ENCODE measurements at regions not wholly inside any gene's neighbourhood (a gene's known extent, or its start where the extent isn't known, plus 50 kb on each side); places are given as distances from the start of the nearest gene placed in this dataset.

DNA sequence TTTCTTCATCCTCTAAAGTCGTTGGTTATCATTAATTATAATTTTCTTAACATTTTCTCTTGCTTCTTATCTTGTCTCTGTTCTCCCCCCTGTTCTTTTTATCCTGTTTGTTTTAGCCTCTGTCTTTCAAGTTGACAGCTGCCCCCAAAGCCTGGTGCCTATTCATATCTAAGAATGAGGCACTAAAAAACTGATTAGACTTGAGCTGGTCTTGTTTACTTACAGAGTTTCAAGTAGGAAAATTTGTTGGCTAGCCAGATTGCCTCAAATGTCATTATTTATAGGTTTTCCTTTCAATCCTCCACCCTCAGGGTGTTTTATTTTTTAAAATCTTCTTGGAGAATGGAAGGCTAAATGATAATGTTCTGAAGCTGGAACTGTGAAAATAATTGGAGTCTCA, 236.0 kb downstream of the UTP18 start:
- no peak for DNase-seq

DNA sequence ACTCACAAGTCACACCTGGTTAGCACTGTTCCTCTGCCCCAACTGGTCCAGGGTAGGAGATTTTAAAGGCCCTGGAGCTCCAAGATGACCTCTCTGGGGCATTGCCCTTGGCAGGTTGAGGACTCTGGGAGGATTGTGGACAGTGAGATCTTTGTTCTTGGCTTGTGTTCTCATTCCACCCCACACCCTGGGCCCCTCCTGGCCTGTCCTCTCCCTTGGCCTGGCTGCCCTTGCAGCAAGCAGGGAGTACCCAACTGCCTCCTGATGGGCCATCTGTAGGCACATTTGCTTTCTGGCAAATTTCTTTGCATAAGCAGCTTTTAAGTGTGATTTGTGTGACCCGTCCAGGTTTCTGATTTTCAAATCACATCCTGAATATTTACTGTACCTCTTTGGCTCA, 239.6 kb downstream of the UTP18 start:
- DNase-seq: no peak

DNA sequence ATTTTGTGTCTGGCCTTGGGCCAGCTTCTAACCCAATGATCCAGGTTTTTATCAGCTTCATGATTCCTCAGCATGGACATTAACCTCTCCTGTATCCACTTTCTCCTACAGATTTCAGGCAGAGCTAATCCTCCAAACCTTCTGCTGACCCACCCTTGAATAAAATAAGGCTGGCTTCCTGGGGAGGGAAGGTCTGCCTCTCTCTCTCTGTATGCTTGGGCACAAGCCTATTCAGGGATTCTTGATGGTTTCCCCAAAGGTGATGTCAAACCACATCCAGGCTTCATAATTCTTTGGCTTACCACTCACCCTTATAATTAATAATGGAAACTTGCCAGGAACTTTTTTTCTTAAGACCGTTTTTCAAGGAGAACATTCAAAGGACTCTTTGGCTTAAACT, 240.1 kb downstream of the UTP18 start:
- DNase-seq: no peak

DNA sequence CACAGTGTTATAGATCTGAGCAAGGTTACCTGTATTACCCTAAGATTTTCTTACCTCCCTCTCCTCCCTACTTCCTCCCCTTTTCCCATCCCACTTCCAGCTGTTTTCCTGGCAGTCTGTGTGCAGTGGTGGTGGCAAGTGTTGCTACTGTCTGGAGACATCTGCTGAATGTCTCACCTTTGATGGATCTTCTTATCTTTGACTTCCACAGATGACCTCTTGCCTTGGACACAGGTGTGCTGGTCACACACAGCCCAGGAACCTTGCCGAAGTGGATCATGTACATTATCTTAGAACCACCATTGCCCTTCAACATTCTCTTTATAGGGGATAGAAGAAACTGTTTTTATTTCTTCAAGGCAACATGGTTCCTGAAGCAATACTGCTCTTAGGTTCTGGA, 245.1 kb downstream of the UTP18 start:
- DNase-seq: no peak

DNA sequence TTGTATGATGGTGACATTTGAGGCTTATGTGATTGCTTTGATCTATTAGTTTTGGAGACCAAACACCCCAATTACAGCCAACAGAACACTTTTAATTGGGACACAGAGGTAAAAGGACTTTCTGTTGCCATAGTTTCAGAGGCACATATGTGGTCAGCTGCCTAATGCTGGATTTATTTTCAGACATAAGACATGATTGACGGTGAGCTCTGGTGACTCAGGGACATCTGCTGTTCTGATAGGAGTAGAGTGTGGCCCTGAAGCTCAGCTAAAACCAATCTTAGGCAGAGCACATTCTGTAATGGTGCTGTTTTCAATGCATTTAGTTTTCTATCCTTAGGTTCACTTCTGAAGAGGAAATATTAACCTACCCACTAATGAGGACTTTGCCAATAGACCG, 247.1 kb downstream of the UTP18 start:
- no peak for DNase-seq

DNA sequence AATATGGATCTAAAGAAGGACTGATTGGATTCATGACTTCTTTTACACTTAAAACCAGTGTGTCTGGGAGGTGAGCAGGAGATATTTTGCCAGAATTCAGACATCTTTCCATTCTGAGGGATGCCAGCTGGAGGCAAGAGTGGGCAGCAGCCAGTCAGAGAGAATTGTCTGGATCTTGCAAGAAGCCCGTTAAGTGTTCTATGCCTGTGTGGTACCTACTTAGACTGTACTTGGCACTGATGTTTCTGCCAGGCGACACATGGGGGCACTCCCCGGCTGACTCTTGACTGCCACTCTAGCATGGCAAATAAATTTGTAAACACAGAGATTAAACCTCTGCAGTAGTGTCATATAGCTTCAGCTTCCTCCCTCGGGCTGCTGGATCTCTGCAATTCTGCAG, 247.7 kb downstream of the UTP18 start:
- DNase-seq: no peak

DNA sequence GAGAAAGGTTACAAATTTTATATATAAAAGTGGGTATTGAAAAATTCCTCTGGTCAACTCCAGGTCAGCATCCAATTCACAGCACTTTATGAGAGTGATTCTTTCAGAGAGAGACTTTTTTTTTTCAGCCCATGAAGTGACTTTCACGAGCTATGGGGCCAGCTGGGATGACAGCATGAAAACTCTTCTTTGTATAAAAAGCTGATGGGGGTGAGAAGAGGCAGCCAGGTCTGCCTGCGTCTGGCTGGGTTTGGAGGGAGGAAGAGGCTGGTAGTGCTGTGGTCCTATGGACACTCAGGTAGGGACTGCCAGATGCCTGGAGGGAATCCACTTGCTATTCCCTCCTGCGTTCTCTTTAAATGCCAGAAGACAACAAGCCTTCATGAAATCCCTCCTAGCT, 250.6 kb downstream of the UTP18 start:
- no peak for DNase-seq

DNA sequence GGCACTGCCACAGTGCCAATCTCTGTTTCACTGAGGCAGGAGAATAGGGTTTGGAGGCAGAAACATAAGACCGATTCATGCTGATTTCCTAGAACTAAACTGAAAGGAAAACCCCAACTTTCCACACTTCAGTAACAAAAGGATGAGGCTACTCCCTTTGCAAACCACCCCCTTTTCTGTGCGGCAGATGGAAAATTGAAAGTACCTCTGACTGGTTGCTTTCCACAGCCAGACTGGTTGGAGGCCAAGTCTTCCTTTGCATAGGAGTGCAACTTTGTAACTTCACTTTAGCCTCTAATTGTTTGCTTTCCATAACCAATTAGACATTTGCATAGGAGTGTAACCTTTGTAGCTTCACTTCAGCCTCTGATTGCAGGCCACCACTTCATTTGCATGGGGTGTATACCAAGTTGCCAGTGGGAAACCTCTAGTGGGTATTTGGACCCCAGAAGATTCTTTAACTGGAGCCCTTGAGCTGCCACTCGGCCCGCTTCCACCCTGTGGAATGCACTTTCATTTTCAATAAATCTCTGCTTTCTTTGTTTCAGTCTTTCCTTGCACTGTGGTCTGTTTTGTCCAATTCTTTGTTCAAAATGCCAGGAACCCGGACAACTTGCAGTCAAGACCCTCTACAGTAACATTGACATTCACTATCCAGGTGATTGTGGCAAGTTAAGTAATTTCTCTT, 252.0 kb downstream of the UTP18 start:
- DNase-seq: no peak

DNA sequence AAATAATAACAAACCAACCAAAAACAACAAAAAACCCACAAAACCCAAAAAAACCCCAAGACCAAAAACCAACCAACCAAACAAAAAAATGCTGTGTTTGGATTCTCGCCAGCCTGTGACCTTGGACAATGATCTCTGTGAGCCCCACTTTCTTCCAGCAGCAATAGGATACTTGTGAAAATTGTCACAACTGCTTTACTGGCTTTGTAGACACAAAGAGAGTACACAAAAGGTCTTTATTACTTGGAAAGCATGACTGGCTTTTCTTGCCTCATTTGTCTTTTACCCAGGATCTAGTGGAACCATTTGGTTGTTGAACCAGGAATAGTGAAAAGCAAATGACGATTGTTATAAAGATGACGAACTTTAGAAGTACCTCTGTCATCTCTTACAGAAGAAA, 256.6 kb downstream of the UTP18 start:
- no peak for DNase-seq

DNA sequence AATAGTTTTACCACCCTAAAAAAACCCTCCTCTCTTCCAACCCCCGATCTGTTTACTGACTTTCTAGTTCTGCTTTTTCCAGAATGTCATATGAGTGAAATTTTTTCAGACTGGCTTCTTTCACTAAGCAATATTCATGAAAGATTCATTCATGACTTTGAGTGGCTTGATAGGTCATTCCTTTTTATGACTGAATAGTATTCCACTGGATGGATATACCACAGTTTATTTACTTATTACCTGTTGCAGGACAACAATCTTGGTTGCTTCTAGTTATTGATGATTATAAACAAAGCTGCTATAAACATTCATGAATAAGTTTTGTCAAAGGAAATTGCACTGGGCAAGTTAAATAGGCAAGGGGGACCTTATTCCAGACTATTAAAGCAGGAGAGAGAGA, 264.2 kb downstream of the UTP18 start:
- no peak for DNase-seq

DNA sequence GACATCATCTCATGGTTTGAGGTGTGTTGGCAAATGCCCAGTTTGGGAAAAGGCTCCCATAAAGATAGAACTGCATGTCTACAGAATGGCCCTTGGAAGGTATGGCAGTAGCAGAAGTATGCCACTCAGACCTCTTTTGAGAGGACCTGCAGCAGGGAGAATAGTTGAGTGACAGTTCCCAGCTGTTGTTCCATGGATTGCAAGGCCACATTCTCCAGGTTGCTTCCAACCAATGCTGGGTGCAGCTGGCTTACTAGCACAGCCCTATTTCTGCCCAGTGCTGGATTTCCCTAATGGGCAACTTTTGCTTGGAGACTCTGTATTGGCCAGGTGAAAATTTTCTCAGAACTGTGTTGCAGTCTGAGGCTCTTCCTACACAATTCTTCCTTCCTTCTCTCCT, 266.2 kb downstream of the UTP18 start:
- DNase-seq: no peak

DNA sequence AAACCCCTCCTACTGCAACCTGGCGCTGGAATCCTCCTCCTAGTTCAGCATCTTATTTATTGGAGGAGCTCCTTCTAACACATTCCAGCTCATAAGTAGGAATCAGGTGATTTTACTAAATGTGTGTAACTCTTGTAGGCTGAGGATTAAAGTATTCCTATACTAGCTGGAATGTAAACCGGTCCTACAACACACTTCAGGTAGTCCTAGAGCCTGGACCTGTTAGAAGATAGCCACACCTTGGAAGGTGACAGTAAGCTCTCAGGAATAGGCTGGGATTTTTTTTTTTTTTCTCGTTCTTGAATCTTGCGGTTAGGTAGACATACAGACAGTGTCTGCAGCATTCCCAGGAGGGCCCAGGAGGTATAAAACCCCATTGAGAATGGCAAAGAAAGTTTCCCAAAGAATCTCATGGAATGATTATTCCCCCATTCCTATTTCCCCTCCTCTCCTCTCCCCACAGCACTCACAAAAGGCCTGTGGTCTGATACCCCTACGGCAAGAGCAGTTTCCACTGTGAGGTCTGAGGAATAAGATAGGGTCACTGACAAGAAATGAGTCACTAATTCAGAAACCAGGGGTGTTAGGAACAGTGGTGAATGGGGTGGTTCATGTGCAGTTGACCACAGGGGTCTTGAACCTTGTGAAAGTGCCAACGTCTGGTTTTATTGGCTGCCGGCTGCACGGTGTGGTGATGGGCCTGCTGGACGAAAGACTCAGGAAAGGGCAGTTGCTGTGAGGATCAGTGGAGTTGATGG, 267.1 kb downstream of the UTP18 start:
- no peak for DNase-seq

DNA sequence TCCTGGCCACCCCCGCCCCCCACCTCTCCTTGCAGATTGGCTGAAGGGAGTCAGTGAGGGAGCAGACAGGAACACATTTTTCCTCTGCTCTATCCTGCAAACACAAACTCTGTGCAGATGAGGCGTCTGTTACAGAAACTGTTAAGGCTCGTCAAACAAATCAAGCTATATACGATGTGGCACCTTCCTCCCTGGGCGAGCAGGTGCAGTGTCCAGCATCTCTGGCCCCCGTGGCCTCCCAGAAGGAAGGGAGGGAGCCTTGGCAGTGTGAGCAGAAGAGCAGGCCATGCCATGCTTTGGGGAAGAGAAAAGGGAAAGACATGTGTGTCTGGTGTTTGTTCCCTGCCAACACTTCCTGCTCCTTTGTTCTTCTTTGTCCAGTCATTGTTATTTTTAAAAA, 267.8 kb downstream of the UTP18 start:
- DNase-seq: no peak

DNA sequence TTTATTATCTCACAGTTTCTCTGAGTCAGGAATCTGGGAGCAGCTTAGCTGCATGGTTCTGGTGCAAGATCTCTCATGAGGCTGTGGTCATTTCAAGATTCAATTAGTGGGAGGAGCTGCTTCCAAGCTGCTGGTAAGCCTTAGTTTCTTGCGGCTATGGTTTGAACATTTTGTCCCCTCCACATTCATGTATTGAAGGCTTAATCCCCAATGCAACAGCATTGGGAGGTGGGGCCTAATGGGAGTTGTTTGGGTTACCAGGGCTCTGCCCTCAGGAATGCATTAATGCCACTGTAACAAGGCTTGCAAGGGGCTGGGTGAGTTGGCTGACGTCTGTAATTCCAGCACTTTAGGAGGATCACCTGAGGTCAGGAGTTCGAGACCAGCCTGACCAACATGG, 272.9 kb downstream of the UTP18 start:
- no peak for DNase-seq

DNA sequence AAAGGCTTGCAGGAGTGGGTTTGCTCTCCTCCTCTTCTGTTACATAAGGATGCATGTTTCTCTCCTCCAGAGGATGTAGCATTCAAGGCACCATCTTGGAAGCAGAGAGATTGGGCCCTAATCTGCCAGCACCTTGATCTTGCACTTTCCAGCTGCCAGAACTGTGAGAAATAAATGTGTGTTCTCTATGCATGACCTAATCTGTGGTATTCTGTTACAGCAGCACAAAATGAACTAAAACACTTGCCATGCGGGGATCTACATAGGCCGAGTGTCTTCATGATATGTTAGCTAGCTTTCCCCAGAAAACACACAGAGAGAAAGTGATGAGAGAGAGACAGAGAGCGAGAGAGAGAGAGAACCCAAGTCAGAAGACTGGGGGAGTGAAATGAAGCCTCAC, 273.5 kb downstream of the UTP18 start:
- no peak for DNase-seq

DNA sequence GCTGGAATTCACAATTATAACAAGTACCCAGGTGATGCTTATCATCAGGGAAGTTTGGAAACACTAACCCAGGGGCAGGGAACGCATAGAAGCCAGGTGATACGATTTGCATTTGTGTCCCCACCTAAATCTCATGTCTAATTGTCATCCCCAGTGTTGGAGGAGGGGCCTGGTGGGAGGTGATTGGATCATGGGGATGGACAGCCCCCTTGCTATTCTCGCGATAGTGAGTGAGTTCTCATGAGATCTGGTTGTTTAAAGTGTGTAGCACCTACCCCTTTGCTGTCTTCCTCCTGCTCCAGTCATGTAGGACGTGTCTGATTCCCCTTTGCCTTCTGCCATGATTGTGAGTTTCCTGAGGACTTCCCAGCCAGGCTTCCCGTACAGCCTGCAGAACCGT, 276.3 kb downstream of the UTP18 start:
- no peak for DNase-seq

DNA sequence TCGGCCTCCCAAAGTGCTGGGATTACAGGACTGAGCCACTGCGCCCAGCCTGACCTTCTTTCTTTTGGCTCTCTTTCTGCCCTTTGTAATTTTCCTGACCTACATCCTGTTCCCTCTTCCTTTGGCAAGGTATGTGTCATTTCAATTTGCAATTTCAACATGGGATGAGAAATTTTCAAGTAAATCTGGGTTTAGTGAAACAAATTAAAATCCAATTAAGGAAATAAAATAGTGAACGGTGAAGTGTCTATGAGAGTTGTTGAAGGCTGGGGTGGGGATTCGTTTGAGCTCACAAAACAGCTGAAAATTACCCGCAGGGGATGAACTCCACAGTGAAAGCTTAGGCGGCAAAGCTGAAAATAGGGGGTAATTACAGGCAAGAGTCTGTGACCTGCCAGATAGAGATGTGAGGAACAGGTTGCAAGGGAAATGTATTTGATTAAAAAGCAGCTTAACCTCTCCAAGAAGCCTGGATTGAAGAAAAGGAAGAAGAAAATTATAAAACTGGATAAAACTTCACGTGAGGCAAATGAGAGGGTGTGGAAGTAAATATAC, 277.7 kb downstream of the UTP18 start:
- no peak for DNase-seq

DNA sequence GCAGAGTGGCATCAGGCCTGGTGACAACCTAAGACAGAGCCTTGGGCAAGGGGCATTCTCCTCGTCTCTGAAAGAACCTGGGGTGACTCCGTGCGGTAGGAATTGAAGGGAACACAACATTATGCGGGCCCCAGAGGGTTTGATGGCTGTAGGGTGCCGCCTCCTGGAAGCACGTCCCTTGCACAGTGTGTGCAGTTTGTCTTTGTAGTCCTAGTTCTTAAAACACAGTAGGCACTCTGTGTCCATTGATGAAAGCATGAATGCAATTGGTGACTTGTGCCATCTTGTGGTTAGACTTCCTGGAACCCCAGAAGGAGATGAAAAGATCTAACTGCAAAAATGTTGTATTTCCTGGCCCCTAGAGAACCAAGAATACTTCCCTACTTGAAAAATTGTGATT, 279.8 kb downstream of the UTP18 start:
- DNase-seq: no peak

DNA sequence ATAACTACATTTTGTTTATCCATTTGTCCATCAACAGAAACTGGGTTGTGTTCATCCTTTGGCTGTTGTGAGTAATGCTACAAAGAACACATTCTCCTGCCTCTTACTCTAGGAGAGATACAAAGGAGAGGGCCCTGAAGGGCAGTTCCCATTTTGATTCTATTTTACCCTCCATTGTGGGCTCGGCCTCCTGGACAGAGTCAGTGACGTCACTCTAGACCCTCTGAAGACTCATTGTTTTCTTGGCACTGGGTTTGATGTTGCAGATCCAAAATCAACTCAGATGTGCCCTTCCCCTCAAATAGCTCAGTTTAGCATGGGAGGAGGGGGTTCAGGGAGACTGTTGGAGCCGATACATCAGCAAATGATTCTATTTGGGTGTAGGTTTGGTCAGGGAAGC, 280.9 kb downstream of the UTP18 start:
- DNase-seq: no peak

DNA sequence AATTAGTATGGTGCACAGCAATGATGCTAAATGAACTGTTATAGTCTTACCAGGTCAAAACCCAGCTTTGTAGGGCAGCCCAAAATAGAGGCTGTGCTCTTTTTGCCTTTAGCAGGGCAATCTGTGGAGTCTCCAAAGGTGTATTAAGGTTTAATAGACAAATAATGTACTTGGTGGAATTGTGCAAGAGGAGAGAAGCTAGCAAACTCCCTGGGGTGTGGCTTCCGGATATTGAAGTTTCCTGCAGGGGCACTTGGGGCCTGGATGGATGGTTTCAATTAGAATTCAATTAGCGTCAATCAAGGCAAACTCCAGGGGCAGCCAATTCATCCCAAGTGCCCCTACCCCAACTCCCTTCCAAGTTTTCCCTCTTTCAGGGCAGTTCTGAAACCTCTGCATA, 285.8 kb downstream of the UTP18 start:
- DNase-seq: no peak

DNA sequence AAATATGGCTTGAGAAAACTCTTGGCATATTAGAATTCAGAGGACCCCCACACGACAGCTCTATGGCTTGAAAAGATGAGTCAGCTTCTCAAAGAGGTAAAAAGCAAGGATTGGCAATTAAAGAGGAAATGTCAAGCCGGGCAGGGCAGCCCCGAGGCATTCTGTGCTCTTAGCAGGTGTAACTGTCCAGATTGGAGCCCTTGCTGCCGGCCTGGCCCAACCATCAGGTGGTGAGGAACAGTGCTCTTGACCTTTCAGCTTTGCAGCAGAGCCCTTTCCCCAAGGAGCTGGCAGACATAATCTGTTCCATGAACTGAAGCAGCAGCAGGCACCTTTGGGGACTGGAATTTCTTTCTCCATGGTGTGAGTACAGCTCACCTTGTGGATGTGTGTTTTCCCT, 287.8 kb downstream of the UTP18 start:
- DNase-seq: no peak

DNA sequence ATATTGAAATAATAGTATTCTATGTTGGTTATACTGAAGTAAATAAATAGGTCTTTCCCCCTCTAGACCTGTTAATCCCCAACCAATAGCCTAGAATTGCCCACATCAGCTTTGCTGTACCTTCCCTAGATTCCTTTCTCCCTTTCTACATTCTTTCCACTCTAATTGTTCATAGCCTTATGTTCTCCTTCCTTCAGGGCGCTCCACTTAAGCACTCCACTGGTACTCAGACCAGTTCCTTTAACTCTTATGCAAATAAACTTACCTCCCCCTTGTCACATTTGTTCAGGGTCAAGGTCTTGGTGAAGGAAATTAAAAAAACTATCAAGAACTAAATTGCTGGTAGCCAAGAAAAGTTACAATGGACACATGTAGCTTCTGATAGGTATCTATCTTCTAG, 294.8 kb downstream of the UTP18 start:
- DNase-seq: no peak

DNA sequence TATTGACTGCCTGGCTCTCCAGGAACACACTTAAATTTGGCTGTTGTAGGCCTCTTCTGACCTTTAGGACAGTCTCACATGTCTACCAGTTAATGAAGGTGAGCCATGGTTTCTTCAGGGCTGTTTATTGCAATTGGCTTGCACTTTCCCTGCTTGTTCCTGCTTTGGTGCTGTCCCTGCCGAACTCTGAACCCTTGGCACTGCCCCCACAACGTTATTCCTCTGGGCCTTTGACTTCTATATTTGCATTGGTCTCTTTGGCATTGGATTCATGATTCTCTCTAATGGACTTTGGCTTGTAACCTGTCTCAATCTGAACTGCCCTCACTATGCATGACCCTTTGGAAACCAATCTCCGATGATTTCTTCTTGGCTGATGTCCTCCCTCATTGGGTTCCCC, 299.4 kb downstream of the UTP18 start:
- no peak for DNase-seq

DNA sequence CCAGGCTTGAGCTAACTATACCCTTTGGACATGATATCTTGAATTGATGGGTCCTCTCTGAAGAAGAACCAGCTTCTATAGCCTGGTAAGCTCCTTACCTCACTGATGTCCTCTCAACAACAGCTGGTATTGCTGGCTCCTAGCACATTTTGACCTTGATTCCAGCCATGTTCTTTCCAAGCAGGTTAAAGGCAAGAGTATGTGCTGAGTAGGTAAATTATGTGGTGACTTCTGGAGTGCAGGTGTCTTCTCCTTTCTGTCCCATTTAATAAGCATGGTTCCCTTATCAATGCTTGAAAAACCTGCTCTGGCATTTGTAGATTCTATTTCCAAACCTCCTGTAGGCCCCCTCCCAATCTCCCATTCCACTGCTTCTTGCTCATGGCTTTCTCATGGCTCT, 300.1 kb downstream of the UTP18 start:
- DNase-seq: no peak

DNA sequence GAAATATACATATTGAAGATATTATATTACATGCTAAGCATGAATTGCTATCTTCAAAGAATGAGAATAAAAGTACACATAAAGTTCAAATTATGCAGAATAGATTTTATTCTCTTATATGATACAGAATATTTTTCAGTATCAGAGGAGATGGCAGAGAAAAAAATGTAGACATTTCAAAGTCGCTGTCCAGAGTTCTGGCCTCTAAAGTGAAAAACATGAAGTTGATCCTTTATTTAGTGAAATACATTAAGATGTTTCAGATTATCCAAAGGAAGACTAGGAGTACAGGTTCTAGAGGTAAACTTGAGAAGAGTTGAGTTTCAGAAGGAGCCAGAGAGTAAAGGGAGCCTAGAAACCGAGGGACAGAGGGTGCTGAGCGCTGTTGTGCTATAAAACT, 303.6 kb downstream of the UTP18 start:
- DNase-seq: no peak
